Activated CD4-positive, alpha-beta memory T cell treated with anti-CD3 and anti-CD28 coated beads for 36 hours (primary cell): ENCODE measurements at regions not wholly inside any gene's neighbourhood (a gene's known extent, or its start where the extent isn't known, plus 50 kb on each side); places are given as distances from the start of the nearest gene placed in this dataset.
"Not testable (repeated sequence)": the region's sequence is repeated elsewhere in the genome, so short reads cannot be mapped to it uniquely, and the experiment has no call there.

Experiments used
- CTCF ChIA-PET: fragments of 350-600 bp; sonication (Branson Sonifier 250); formaldehyde crosslinking; loops from one replicate; lab custom pipeline; 2021; ENCODE audit warnings: antibody characterized with exemption, inconsistent platforms; lab: Charles Lee
- POLR2A ChIA-PET: fragments of 350-600 bp; sonication (Branson Sonifier 250); formaldehyde crosslinking; loops from one replicate; lab custom pipeline; 2021; ENCODE audit warnings: antibody characterized with exemption; lab: Charles Lee
- DNase-seq: peaks from one replicate; pipeline ENCODE4 v3.0.0-alpha.2; 2020
- H3K27ac Mint-ChIP-seq: one replicate; pipeline ENCODE4 v1.8.0; 2021; ENCODE audit warnings: mixed read lengths
- H3K27me3 Mint-ChIP-seq: one replicate; pipeline ENCODE4 v1.8.0; 2021; ENCODE audit warnings: mixed read lengths
- H3K36me3 Mint-ChIP-seq: one replicate; pipeline ENCODE4 v1.8.0; 2021; ENCODE audit warnings: mixed read lengths
- H3K4me1 Mint-ChIP-seq: one replicate; pipeline ENCODE4 v1.8.0; 2021; ENCODE audit warnings: low read depth, mixed read lengths
- H3K4me3 Mint-ChIP-seq: one replicate; pipeline ENCODE4 v1.8.0; 2021; ENCODE audit warnings: mild to moderate bottlenecking, mixed read lengths
- H3K9me3 Mint-ChIP-seq: one replicate; pipeline ENCODE4 v1.8.0; 2021; ENCODE audit warnings: mixed read lengths
- intact Hi-C: fragments of 100-400 bp; cut with micrococcal nuclease; formaldehyde crosslinking; loops from one replicate; pipeline ENCODE4 v1.15.1; 2023

- H3K27ac Mint-ChIP-seq = no peak overlapping the region
- H3K27me3 Mint-ChIP-seq = no peaks in the 10 kb centered on the region
- ChIA-PET CTCF (no interaction called here), POLR2A (no interaction called here)
- H3K36me3 Mint-ChIP-seq = no peaks in the 10 kb centered on the region
- H3K4me3 Mint-ChIP-seq = no peak overlapping the region
- H3K9me3 Mint-ChIP-seq = peaks cover 14% of the 10 kb centered on the region
- no peak for DNase-seq
- intact Hi-C loops = no loop called here
- H3K4me1 Mint-ChIP-seq = no peaks in the 10 kb centered on the region
These were observed 213.8 kb downstream of the NEBL start for GRCh38 chr10:20683345-20683744.

- POLR2A ChIA-PET = no interaction called here
These were observed 214.3 kb downstream of the NEBL start for GRCh38 chr10:20682782-20683181.

GRCh38 chr10:20677340-20677739 lies 219.8 kb downstream of the NEBL start:
- intact Hi-C loops = no loop called here
- no peaks in the 10 kb centered on the region for H3K27me3 Mint-ChIP-seq
- peaks cover 9% of the 10 kb centered on the region for H3K9me3 Mint-ChIP-seq
- H3K36me3 Mint-ChIP-seq = no peaks in the 10 kb centered on the region
- no peaks in the 10 kb centered on the region for H3K4me1 Mint-ChIP-seq
- H3K4me3 Mint-ChIP-seq = no peak overlapping the region
- no peak overlapping the region for H3K27ac Mint-ChIP-seq
- ChIA-PET POLR2A (no interaction called here), CTCF (no interaction called here)
- DNase-seq = no peak

More at GRCh38 chr10:20682782-20683181, 214.3 kb downstream of the NEBL start:
- no peak for DNase-seq
- no peaks in the 10 kb centered on the region for H3K4me1 Mint-ChIP-seq
- CTCF ChIA-PET = no interaction called here
- no peak overlapping the region for H3K4me3 Mint-ChIP-seq
- no peaks in the 10 kb centered on the region for H3K36me3 Mint-ChIP-seq
- H3K9me3 Mint-ChIP-seq = peaks cover 14% of the 10 kb centered on the region
- no peak overlapping the region for H3K27ac Mint-ChIP-seq
- H3K27me3 Mint-ChIP-seq = no peaks in the 10 kb centered on the region
- intact Hi-C loops = no loop called here

- intact Hi-C loops = no loop called here
- Mint-ChIP-seq H3K36me3 (no peaks in the 10 kb centered on the region), H3K4me1 (no peaks in the 10 kb centered on the region), H3K9me3 (peaks cover 6% of the 10 kb centered on the region), H3K27me3 (no peaks in the 10 kb centered on the region), H3K4me3 (no peak overlapping the region), H3K27ac (no peak overlapping the region)
- POLR2A ChIA-PET = no interaction called here
- CTCF ChIA-PET = no interaction called here
- no peak for DNase-seq
These were observed 222.2 kb downstream of the NEBL start for GRCh38 chr10:20674926-20675325.

- intact Hi-C loops = no loop called here
- Mint-ChIP-seq H3K27ac (no peak overlapping the region), H3K36me3 (no peaks in the 10 kb centered on the region), H3K9me3 (no peaks in the 10 kb centered on the region), H3K27me3 (no peaks in the 10 kb centered on the region), H3K4me1 (no peaks in the 10 kb centered on the region), H3K4me3 (no peak overlapping the region)
- DNase-seq = no peak
- POLR2A ChIA-PET = no interaction called here
- CTCF ChIA-PET = no interaction called here
These were observed 223.9 kb downstream of the NEBL start for GRCh38 chr10:20673175-20673574.

- DNase-seq = no peak
- Mint-ChIP-seq H3K4me3 (no peak overlapping the region), H3K9me3 (no peaks in the 10 kb centered on the region), H3K27me3 (no peaks in the 10 kb centered on the region), H3K36me3 (no peaks in the 10 kb centered on the region), H3K27ac (no peak overlapping the region), H3K4me1 (no peaks in the 10 kb centered on the region)
- CTCF ChIA-PET = interaction anchor here (0.9 kb wide), 1 partner anchor 17 kb away, joined by 3 read pairs; no protein-coding TSS in a partner anchor
- intact Hi-C loops = no loop called here
- POLR2A ChIA-PET = no interaction called here
These were observed 224.4 kb downstream of the NEBL start for GRCh38 chr10:20672741-20673140.

GRCh38 chr10:20670579-20670978 lies 226.5 kb downstream of the NEBL start:
- no peaks in the 10 kb centered on the region for H3K4me1 Mint-ChIP-seq
- no peaks in the 10 kb centered on the region for H3K27me3 Mint-ChIP-seq
- no peak for DNase-seq
- H3K4me3 Mint-ChIP-seq = no peak overlapping the region
- no peaks in the 10 kb centered on the region for H3K9me3 Mint-ChIP-seq
- no peaks in the 10 kb centered on the region for H3K36me3 Mint-ChIP-seq
- intact Hi-C loops = no loop called here
- CTCF ChIA-PET = no interaction called here
- POLR2A ChIA-PET = no interaction called here
- H3K27ac Mint-ChIP-seq = no peak overlapping the region

GRCh38 chr10:20668985-20669384 lies 228.1 kb downstream of the NEBL start:
- ChIA-PET POLR2A (no interaction called here), CTCF (no interaction called here)
- Mint-ChIP-seq H3K4me3 (no peak overlapping the region), H3K4me1 (no peaks in the 10 kb centered on the region), H3K27me3 (no peaks in the 10 kb centered on the region), H3K36me3 (no peaks in the 10 kb centered on the region), H3K27ac (no peak overlapping the region), H3K9me3 (no peaks in the 10 kb centered on the region)
- DNase-seq = no peak
- intact Hi-C loops = no loop called here

- ChIA-PET POLR2A (interaction anchor here (0.6 kb wide), 1 partner anchor 451 kb away, joined by 4 read pairs; no protein-coding TSS in a partner anchor), CTCF (no interaction called here)
- H3K27me3 Mint-ChIP-seq = no peaks in the 10 kb centered on the region
- no peak for DNase-seq
- intact Hi-C loops = no loop called here
- no peaks in the 10 kb centered on the region for H3K36me3 Mint-ChIP-seq
- no peak overlapping the region for H3K4me3 Mint-ChIP-seq
- H3K27ac Mint-ChIP-seq = no peak overlapping the region
- H3K4me1 Mint-ChIP-seq = no peaks in the 10 kb centered on the region
- peaks cover 10% of the 10 kb centered on the region for H3K9me3 Mint-ChIP-seq
These were observed 234.4 kb downstream of the NEBL start for GRCh38 chr10:20662742-20663141.

- H3K4me3 Mint-ChIP-seq = no peak overlapping the region
- peaks cover 13% of the 10 kb centered on the region for H3K9me3 Mint-ChIP-seq
- no peak for DNase-seq
- intact Hi-C loops = no loop called here
- no peaks in the 10 kb centered on the region for H3K27me3 Mint-ChIP-seq
- no peaks in the 10 kb centered on the region for H3K36me3 Mint-ChIP-seq
- ChIA-PET CTCF (no interaction called here), POLR2A (no interaction called here)
- H3K27ac Mint-ChIP-seq = no peak overlapping the region
- H3K4me1 Mint-ChIP-seq = no peaks in the 10 kb centered on the region
These were observed 237.9 kb downstream of the NEBL start for GRCh38 chr10:20659225-20659624.

GRCh38 chr10:20658158-20658557 lies 239.0 kb downstream of the NEBL start:
- Mint-ChIP-seq H3K27ac (no peak overlapping the region), H3K4me1 (no peaks in the 10 kb centered on the region), H3K9me3 (peaks cover 13% of the 10 kb centered on the region), H3K27me3 (no peaks in the 10 kb centered on the region), H3K36me3 (no peaks in the 10 kb centered on the region), H3K4me3 (no peak overlapping the region)
- DNase-seq = no peak
- intact Hi-C loops = no loop called here
- ChIA-PET POLR2A (no interaction called here), CTCF (no interaction called here)

GRCh38 chr10:20656886-20657285 lies 240.2 kb downstream of the NEBL start:
- POLR2A ChIA-PET = no interaction called here
- Mint-ChIP-seq H3K36me3 (no peaks in the 10 kb centered on the region), H3K4me1 (no peaks in the 10 kb centered on the region)

GRCh38 chr10:20652424-20652823 lies 244.7 kb downstream of the NEBL start:
- H3K9me3 Mint-ChIP-seq, POLR2A ChIA-PET, CTCF ChIA-PET, H3K36me3 Mint-ChIP-seq, H3K27me3 Mint-ChIP-seq, H3K4me3 Mint-ChIP-seq, DNase-seq, intact Hi-C loops, H3K4me1 Mint-ChIP-seq, H3K27ac Mint-ChIP-seq: not testable (repeated sequence)

More at GRCh38 chr10:20656886-20657285, 240.2 kb downstream of the NEBL start:
- DNase-seq = no peak
- Mint-ChIP-seq H3K27me3 (no peaks in the 10 kb centered on the region), H3K27ac (no peak overlapping the region), H3K4me3 (no peak overlapping the region), H3K9me3 (peaks cover 9% of the 10 kb centered on the region)
- intact Hi-C loops = no loop called here
- CTCF ChIA-PET = no interaction called here
